Stomach smooth muscle (tissue), 2 donors: ENCODE measurements at regions not wholly inside any gene's neighbourhood (a gene's known extent, or its start where the extent isn't known, plus 50 kb on each side); places are given as distances from the start of the nearest gene placed in this dataset.

Experiments used
- H3K27ac ChIP-seq: one replicate; pipeline ENCODE4 v1.7.0; 2013; ENCODE audit warnings: mild to moderate bottlenecking, low read length, inconsistent platforms
- H3K27me3 ChIP-seq, 2 donors: one replicate each; pipeline ENCODE4 v1.7.0; 2013; ENCODE audit warnings: low read length in 2 of 2; ENCODE audit not compliant: insufficient read depth in 2 of 2, control insufficient read depth in 1 of 2
- H3K36me3 ChIP-seq, 2 donors: one replicate each; pipeline ENCODE4 v1.7.0; 2013; ENCODE audit warnings: low read length in 2 of 2; ENCODE audit not compliant: control insufficient read depth in 2 of 2, insufficient read depth in 2 of 2
- H3K4me1 ChIP-seq: one replicate; pipeline ENCODE4 v1.7.0; 2013; ENCODE audit warnings: low read length; ENCODE audit not compliant: control insufficient read depth, insufficient read depth
- H3K4me3 ChIP-seq, 2 donors: one replicate each; pipeline ENCODE4 v1.7.0; 2013; ENCODE audit warnings: low read length in 2 of 2
- H3K9ac ChIP-seq, 2 donors: one replicate each; pipeline ENCODE4 v1.7.0; 2013; ENCODE audit warnings: low read length in 2 of 2, mild to moderate bottlenecking in 1 of 2
- H3K9me3 ChIP-seq, 2 donors: one replicate each; pipeline ENCODE4 v1.7.0; 2013; ENCODE audit warnings: low read length in 2 of 2; ENCODE audit not compliant: control insufficient read depth in 2 of 2
- donor health status: healthy.
- donor health status: Pancreatic carcinoma.

- Histone ChIP-seq H3K27ac (no peak overlapping the region), H3K4me1 (peaks cover 7% of the 10 kb centered on the region), H3K36me3 (no peaks in the 10 kb centered on the region), H3K4me3 (no peak overlapping the region), H3K9me3 (no peaks in the 10 kb centered on the region), H3K27me3 (peaks cover 25 to 27% of the 10 kb centered on the region in 2 donors), H3K9ac (no peak overlapping the region)
Observed at GRCh38 chr20:63098195-63098810, 91.5 kb upstream of the BHLHE23 start.

GRCh38 chr20:63097336-63097831 is 90.6 kb upstream of the BHLHE23 start:
- H3K4me1 ChIP-seq = peaks cover 2% of the 10 kb centered on the region
- H3K27me3 ChIP-seq = peaks cover 25 to 32% of the 10 kb centered on the region in 2 donors
- no peak overlapping the region for H3K4me3 ChIP-seq
- H3K9ac ChIP-seq = no peak overlapping the region
- H3K27ac ChIP-seq = no peak overlapping the region
- H3K9me3 ChIP-seq = no peaks in the 10 kb centered on the region
- H3K36me3 ChIP-seq = no peaks in the 10 kb centered on the region

GRCh38 chr20:63096681-63097335 is 90.0 kb upstream of the BHLHE23 start:
- Histone ChIP-seq H3K9ac (no peak overlapping the region), H3K4me1 (peaks cover 2% of the 10 kb centered on the region), H3K27ac (no peak overlapping the region), H3K4me3 (no peak overlapping the region), H3K9me3 (no peaks in the 10 kb centered on the region), H3K27me3 (peaks cover 30 to 36% of the 10 kb centered on the region in 2 donors), H3K36me3 (no peaks in the 10 kb centered on the region)

GRCh38 chr20:63095718-63096654 is 89.2 kb upstream of the BHLHE23 start:
- no peak overlapping the region for H3K9ac ChIP-seq
- no peaks in the 10 kb centered on the region for H3K36me3 ChIP-seq
- H3K27me3 ChIP-seq = peaks cover 31 to 41% of the 10 kb centered on the region in 2 donors
- H3K4me3 ChIP-seq = no peak overlapping the region
- H3K4me1 ChIP-seq = no peaks in the 10 kb centered on the region
- no peak overlapping the region for H3K27ac ChIP-seq
- no peaks in the 10 kb centered on the region for H3K9me3 ChIP-seq

DNA sequence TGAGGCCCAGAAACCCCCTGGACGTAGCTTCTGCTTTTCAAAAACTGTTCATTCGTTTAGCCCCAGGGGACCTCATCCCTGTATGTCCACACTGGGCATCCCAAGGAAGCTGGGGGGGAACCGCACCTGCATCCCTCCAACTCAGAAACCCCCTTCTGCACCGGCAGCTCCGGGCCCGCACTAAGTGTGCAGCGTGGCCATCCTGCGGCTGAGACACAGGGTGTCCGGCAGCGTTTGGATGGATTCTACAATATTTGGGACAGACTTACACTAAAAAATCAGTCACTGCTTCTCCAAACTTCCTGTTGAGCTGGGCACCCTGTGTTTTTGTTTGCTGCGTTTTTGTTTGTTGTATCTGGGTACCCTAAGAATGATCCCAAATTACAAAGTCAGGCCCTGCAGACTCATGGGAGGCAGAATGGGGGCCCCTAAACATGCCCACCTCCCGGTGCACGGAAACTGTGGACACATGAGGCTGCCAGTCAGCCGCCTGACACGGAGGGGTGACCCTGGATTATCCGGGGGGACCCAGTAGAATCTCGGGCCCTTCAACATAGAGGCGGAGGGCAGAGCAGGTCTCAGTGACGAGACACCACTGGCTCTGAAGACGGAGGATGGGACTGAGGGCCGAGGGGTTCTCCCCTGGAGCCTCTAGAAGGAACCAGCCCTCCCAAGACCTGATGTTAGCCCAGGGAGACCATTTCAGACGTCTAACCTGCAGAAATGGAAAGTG is 88.2 kb upstream of the BHLHE23 start:
- Histone ChIP-seq H3K4me1 (no peaks in the 10 kb centered on the region), H3K27me3 (peaks cover 35 to 46% of the 10 kb centered on the region in 2 donors), H3K27ac (no peak overlapping the region), H3K9me3 (no peaks in the 10 kb centered on the region), H3K36me3 (no peaks in the 10 kb centered on the region), H3K9ac (no peak overlapping the region), H3K4me3 (no peak overlapping the region)

- Histone ChIP-seq H3K27me3 (peaks cover 33 to 42% of the 10 kb centered on the region in 2 donors), H3K9ac (no peak overlapping the region), H3K27ac (no peak overlapping the region), H3K36me3 (no peaks in the 10 kb centered on the region), H3K4me3 (no peak overlapping the region), H3K4me1 (no peaks in the 10 kb centered on the region), H3K9me3 (no peaks in the 10 kb centered on the region)
Observed at GRCh38 chr20:63093966-63094766, 87.4 kb upstream of the BHLHE23 start.

- Histone ChIP-seq H3K4me1 (no peaks in the 10 kb centered on the region), H3K9me3 (no peaks in the 10 kb centered on the region), H3K36me3 (no peaks in the 10 kb centered on the region), H3K27ac (no peak overlapping the region), H3K9ac (no peak overlapping the region), H3K27me3 (peaks cover 36 to 51% of the 10 kb centered on the region in 2 donors), H3K4me3 (no peak overlapping the region)
Observed at GRCh38 chr20:63092660-63093215, 86.0 kb upstream of the BHLHE23 start.

- Histone ChIP-seq H3K27ac (no peak overlapping the region), H3K27me3 (peaks cover 38 to 45% of the 10 kb centered on the region in 2 donors), H3K4me1 (no peaks in the 10 kb centered on the region), H3K9me3 (no peaks in the 10 kb centered on the region), H3K9ac (no peak overlapping the region), H3K4me3 (no peak overlapping the region), H3K36me3 (no peaks in the 10 kb centered on the region)
Observed at GRCh38 chr20:63091901-63092659, 85.3 kb upstream of the BHLHE23 start.
